Endothelial cell of umbilical vein (primary cell): ENCODE measurements at regions not wholly inside any gene's neighbourhood (a gene's known extent, or its start where the extent isn't known, plus 50 kb on each side); places are given as distances from the start of the nearest gene placed in this dataset.
A peak's percentile ranks its signal among the peaks of the same experiment; 100 is the strongest.

Experiments
- BruUV-seq: library from RNA; stranded (reverse); fragments of 400-500 nt; replicated peaks from 2 replicates; lab custom pipeline; 2021; lab: Mats Ljungman, UMichigan
- CTCF ChIA-PET: fragments of 300-600, 350-600 bp; sonication (Branson Sonifier 250); formaldehyde crosslinking; loops from one replicate; lab custom pipeline; 2021; ENCODE audit warnings: antibody characterized with exemption, inconsistent platforms; lab: Charles Lee
- POLR2A ChIA-PET: fragments of 300-600, 350-600 bp; sonication (Branson Sonifier 250); formaldehyde crosslinking; loops from one replicate; lab custom pipeline; 2021; ENCODE audit warnings: antibody characterized with exemption, inconsistent platforms; lab: Charles Lee
- DNase-seq: peaks from one replicate; pipeline ENCODE4 v3.0.0-alpha.2; 2011; ENCODE audit warnings: low read depth, low spot score
- FAIRE-seq: peaks from 2 replicates; lab custom pipeline; 2011; peaks lifted over from hg19 to GRCh38; lab: Jason Lieb, UNC
- H2AFZ ChIP-seq: 2 replicates; pipeline ENCODE4 v1.6.0; 2012; ENCODE audit warnings: low read depth, low read length, control low read depth, inconsistent platforms
- H3K27ac ChIP-seq: 2 replicates; pipeline ENCODE4 v1.5.1; 2011; ENCODE audit warnings: low read depth, mild to moderate bottlenecking, control low read depth, low read length, moderate library complexity; ENCODE audit not compliant: insufficient read depth
- H3K27me3 ChIP-seq, 2 experiments: 2 replicates each; pipeline versions ENCODE4 v1.6.0 to v1.6.1; 2011; ENCODE audit warnings: low read length in 2 of 2, mixed read lengths in 1 of 2; ENCODE audit not compliant: control insufficient read depth in 2 of 2, insufficient read depth in 2 of 2
- H3K36me3 ChIP-seq, 2 experiments: 2 replicates in 1 of 2; 3 replicates in 1 of 2; pipeline ENCODE4 v1.5.1; 2011; ENCODE audit warnings: low read length in 2 of 2, mild to moderate bottlenecking in 1 of 2, moderate library complexity in 1 of 2; ENCODE audit not compliant: control insufficient read depth in 2 of 2, insufficient read depth in 2 of 2; ENCODE audit errors: extremely low read depth in 1 of 2
- H3K4me1 ChIP-seq: 3 replicates; pipeline ENCODE4 v1.5.1; 2011; ENCODE audit warnings: mild to moderate bottlenecking, low read length; ENCODE audit not compliant: control insufficient read depth, insufficient read depth; ENCODE audit errors: extremely low read depth
- H3K4me2 ChIP-seq: 2 replicates; pipeline ENCODE4 v1.6.1; 2011; ENCODE audit warnings: low read length, control low read depth, mixed read lengths; ENCODE audit not compliant: insufficient read depth
- H3K4me3 ChIP-seq, 3 experiments: fragments of 200-600 bp in 1 of 3; sonication (generic), shearing (Covaris generic) in 1 of 3; replicated peaks in 1 of 3; 2 replicates each; pipeline ENCODE4 v1.5.1; 2011 to 2016; ENCODE audit warnings: control low read depth in 3 of 3, low read length in 3 of 3, mild to moderate bottlenecking in 2 of 3, inconsistent platforms in 1 of 3, low read depth in 1 of 3, moderate library complexity in 1 of 3; ENCODE audit not compliant: insufficient read depth in 1 of 3
- H3K79me2 ChIP-seq: 2 replicates; pipeline ENCODE4 v1.6.0; 2012; ENCODE audit warnings: low read length, inconsistent platforms; ENCODE audit not compliant: control insufficient read depth, insufficient read depth
- H3K9ac ChIP-seq: replicated peaks from 2 replicates; pipeline ENCODE3; 2011; ENCODE audit warnings: low read length, control low read depth; ENCODE audit not compliant: insufficient read depth; ENCODE audit errors: extremely low read depth
- H3K9me1 ChIP-seq: replicated peaks from 3 replicates; pipeline ENCODE4 v1.6.0; 2011; ENCODE audit warnings: mild to moderate bottlenecking, low read length; ENCODE audit not compliant: control insufficient read depth, insufficient read depth; ENCODE audit errors: extremely low read depth
- H3K9me3 ChIP-seq: replicated peaks from 2 replicates; pipeline ENCODE4 v1.5.1; 2012; ENCODE audit warnings: low read length, inconsistent platforms; ENCODE audit not compliant: control insufficient read depth, insufficient read depth
- H4K20me1 ChIP-seq: replicated peaks from 2 replicates; pipeline ENCODE3; 2011; ENCODE audit warnings: mild to moderate bottlenecking, low read length; ENCODE audit not compliant: control insufficient read depth, insufficient read depth; ENCODE audit errors: extremely low read depth
- CTCF ChIP-seq, 2 donors: IDR thresholded peaks; 1 replicate in 1 of 2; 2 replicates in 1 of 2; pipeline ENCODE4 v1.5.1; 2011; ENCODE audit warnings: low read length in 2 of 2, mild to moderate bottlenecking in 2 of 2, moderate library complexity in 2 of 2, control low read depth in 1 of 2, inconsistent platforms in 1 of 2, low read depth in 1 of 2; ENCODE audit not compliant: insufficient read depth in 1 of 2; ENCODE audit errors: extremely low read depth in 1 of 2
- EZH2 ChIP-seq: IDR thresholded peaks from 2 replicates; pipeline ENCODE4 v1.6.1; 2012; ENCODE audit warnings: borderline replicate concordance, low read depth, mild to moderate bottlenecking, moderate library complexity, low read length, inconsistent platforms; ENCODE audit not compliant: severe bottlenecking
- FOS ChIP-seq: IDR thresholded peaks from 2 replicates; pipeline ENCODE4 v1.6.1; 2011; ENCODE audit warnings: mild to moderate bottlenecking, low read length, moderate library complexity, borderline replicate concordance; ENCODE audit not compliant: insufficient read depth
- MYC ChIP-seq: IDR thresholded peaks from one replicate; pipeline ENCODE4 v1.6.1; 2011; ENCODE audit warnings: mild to moderate bottlenecking, low read depth, low read length
- dilution Hi-C: fragments of 300-500 bp; cut with MboI; formaldehyde crosslinking; loops from one replicate; pipeline ENCODE4 v1.15.0; 2019; ENCODE audit warnings: low sequenced_read_pairs; ENCODE audit not compliant: extremely low pct_ligation_motif_present
- intact Hi-C: fragments of 100-400 bp; cut with micrococcal nuclease; formaldehyde crosslinking; loops from one replicate; pipeline ENCODE4 v1.10.0; 2022

GRCh38 chr17:5793157-5793556 is 208.8 kb upstream of the NLRP1 start:
- intact Hi-C loops: no loop called here
- DNase-seq: no peak

GRCh38 chr17:5793899-5794298 is 209.6 kb upstream of the NLRP1 start:
- no peaks in the 10 kb centered on the region for H3K79me2 ChIP-seq
- intact Hi-C loops: loop anchor here (1.0 kb wide), 2 partner anchors 275 to 619 kb away; no protein-coding TSS in a partner anchor
- H2AFZ ChIP-seq: peak overlapping the region; percentile 20
- H3K4me3 ChIP-seq: no peak overlapping the region
- H3K9ac ChIP-seq: no peak overlapping the region
- DNase-seq (peak; percentile 64), FAIRE-seq (peak; percentile 55)
- no peaks in the 10 kb centered on the region for H3K9me1 ChIP-seq
- BruUV-seq: no TSS peak
- H3K27ac ChIP-seq: no peak overlapping the region
- no peak for TF ChIP-seq EZH2
- TF ChIP-seq FOS: no peak
- no peak for TF ChIP-seq MYC
- peak; percentile 26 to 43 for TF ChIP-seq CTCF (IDR thresholded peaks at IDR 0.05; ENCODE audit: extremely low read depth in 1 of 2, insufficient read depth in 1 of 2, low read depth in 1 of 2, low read length in 2 of 2)
- H3K4me2 ChIP-seq: no peak overlapping the region
- H3K9me3 ChIP-seq: no peaks in the 10 kb centered on the region
- dilution Hi-C loops: no loop called here
- no peaks in the 10 kb centered on the region for H3K4me1 ChIP-seq
- ChIA-PET POLR2A (no interaction called here), CTCF (interaction anchor here (0.6 to 2.9 kb wide), 42 partner anchors 8 to 642 kb away, joined by 3 to 29 read pairs (median 4); partner anchors contain the start of gene WSCD1)
- no peaks in the 10 kb centered on the region for H4K20me1 ChIP-seq
- H3K27me3 ChIP-seq: no peaks in the 10 kb centered on the region
- H3K36me3 ChIP-seq: no peaks in the 10 kb centered on the region

More at GRCh38 chr17:5793157-5793556, 208.8 kb upstream of the NLRP1 start:
- H3K4me3 ChIP-seq: no peak overlapping the region
- no peaks in the 10 kb centered on the region for H3K79me2 ChIP-seq
- no peak overlapping the region for H3K4me2 ChIP-seq
- no peak overlapping the region for H3K27ac ChIP-seq
- no peak overlapping the region for H3K9ac ChIP-seq
- H3K27me3 ChIP-seq: no peaks in the 10 kb centered on the region
- POLR2A ChIA-PET: no interaction called here
- no peaks in the 10 kb centered on the region for H4K20me1 ChIP-seq
- no peaks in the 10 kb centered on the region for H3K4me1 ChIP-seq
- dilution Hi-C loops: no loop called here
- H3K9me3 ChIP-seq: no peaks in the 10 kb centered on the region
- no peak overlapping the region for H2AFZ ChIP-seq
- peak; percentile 8 to 12 for TF ChIP-seq CTCF (IDR thresholded peaks at IDR 0.05; ENCODE audit: extremely low read depth in 1 of 2, insufficient read depth in 1 of 2, low read depth in 1 of 2, low read length in 2 of 2)
- no peak for TF ChIP-seq MYC
- FAIRE-seq: no peak
- BruUV-seq: no TSS peak
- CTCF ChIA-PET: interaction anchor here (1.0 to 2.9 kb wide), 29 partner anchors 8 to 629 kb away, joined by 3 to 29 read pairs (median 5); partner anchors contain the start of gene WSCD1
- H3K36me3 ChIP-seq: no peaks in the 10 kb centered on the region
- H3K9me1 ChIP-seq: no peaks in the 10 kb centered on the region
